IMR-90 (cell line): ENCODE measurements at regions not wholly inside any gene's neighbourhood (a gene's known extent, or its start where the extent isn't known, plus 50 kb on each side); places are given as distances from the start of the nearest gene placed in this dataset.

ENCODE experiments used
- ATAC-seq: fragments of 200-7000 bp; cut with Tn5 transposase; 2 replicates; pipeline ENCODE4 v1.9.1; 2020; ENCODE audit warnings: low read depth, mild to moderate bottlenecking, moderate library complexity
- BruUV-seq: library from RNA; stranded (reverse); fragments of 400-500 nt; replicated peaks from 2 replicates; lab custom pipeline; 2021; lab: Mats Ljungman, UMichigan
- CTCF ChIA-PET: fragments of 300-600 bp; formaldehyde crosslinking; extraction: SDS; loops from one replicate; lab custom pipeline; 2021; ENCODE audit warnings: antibody characterized with exemption; lab: Yijun Ruan, JAX
- POLR2A ChIA-PET: fragments of 300-600 bp; sonication (Branson Sonifier 250); formaldehyde crosslinking; loops from one replicate; lab custom pipeline; 2022; ENCODE audit warnings: antibody characterized with exemption; ENCODE audit not compliant: unreplicated experiment; lab: Charles Lee
- DNase-seq: peaks from one replicate; pipeline ENCODE4 v3.0.0; 2013
- H2AFZ ChIP-seq: replicated peaks from 2 replicates; pipeline ENCODE3; 2013; ENCODE audit warnings: low read length, mild to moderate bottlenecking; ENCODE audit not compliant: poor library complexity
- H2AK5ac ChIP-seq: 2 replicates; pipeline ENCODE4 v1.6.1; 2013; ENCODE audit warnings: low read depth, low read length, inconsistent platforms
- H2AK9ac ChIP-seq: replicated peaks from 2 replicates; pipeline ENCODE3; 2013; ENCODE audit warnings: mild to moderate bottlenecking, low read depth, low read length, moderate library complexity; ENCODE audit not compliant: poor library complexity
- H2BK120ac ChIP-seq: 2 replicates; pipeline ENCODE4 v1.6.1; 2013; ENCODE audit warnings: low read depth, low read length, inconsistent platforms
- H2BK15ac ChIP-seq: 3 replicates; pipeline ENCODE4 v1.6.1; 2013; ENCODE audit warnings: low read depth, low read length, inconsistent platforms
- H2BK20ac ChIP-seq: 2 replicates; pipeline ENCODE4 v1.6.1; 2013; ENCODE audit warnings: low read depth, mild to moderate bottlenecking, inconsistent platforms, low read length, moderate library complexity
- H2BK5ac ChIP-seq: 2 replicates; pipeline ENCODE4 v1.6.1; 2013; ENCODE audit warnings: mild to moderate bottlenecking, low read depth, low read length, inconsistent platforms; ENCODE audit not compliant: poor library complexity, severe bottlenecking
- H3K14ac ChIP-seq: replicated peaks from 2 replicates; pipeline ENCODE4 v1.6.1; 2013; ENCODE audit warnings: low read depth, low read length, inconsistent platforms
- H3K18ac ChIP-seq: 2 replicates; pipeline ENCODE4 v1.6.1; 2013; ENCODE audit warnings: low read depth, low read length, control low read depth
- H3K23ac ChIP-seq: 2 replicates; pipeline ENCODE4 v1.6.1; 2013; ENCODE audit warnings: low read depth, low read length, inconsistent platforms
- H3K27ac ChIP-seq: 2 replicates; pipeline ENCODE4 v1.5.1; 2013; ENCODE audit warnings: mild to moderate bottlenecking, control low read depth, low read length; ENCODE audit not compliant: insufficient read depth
- H3K27me3 ChIP-seq: 2 replicates; pipeline ENCODE4 v1.6.1; 2013; ENCODE audit warnings: low read length; ENCODE audit not compliant: control insufficient read depth, insufficient read depth
- H3K36me3 ChIP-seq: 2 replicates; pipeline ENCODE4 v1.6.1; 2013; ENCODE audit warnings: low read length, mixed read lengths; ENCODE audit not compliant: control insufficient read depth, insufficient read depth
- H3K4ac ChIP-seq: 2 replicates; pipeline ENCODE4 v1.6.1; 2013; ENCODE audit warnings: low read depth, low read length, inconsistent platforms
- H3K4me1 ChIP-seq: 2 replicates; pipeline ENCODE4 v1.6.1; 2013; ENCODE audit warnings: low read length, mixed read lengths; ENCODE audit not compliant: control insufficient read depth, insufficient read depth
- H3K4me2 ChIP-seq: 2 replicates; pipeline ENCODE4 v1.6.1; 2013; ENCODE audit warnings: low read depth, mild to moderate bottlenecking, control low read depth, low read length, moderate library complexity
- H3K4me3 ChIP-seq: 2 replicates; pipeline ENCODE4 v1.5.1; 2013; ENCODE audit warnings: low read depth, mild to moderate bottlenecking, control low read depth, low read length, moderate library complexity; ENCODE audit not compliant: insufficient read depth
- H3K56ac ChIP-seq: 2 replicates; pipeline ENCODE4 v1.6.1; 2013; ENCODE audit warnings: low read length, inconsistent platforms; ENCODE audit not compliant: insufficient read depth; ENCODE audit errors: extremely low read depth
- H3K79me1 ChIP-seq, 2 experiments: 2 replicates each; pipeline ENCODE4 v1.6.1; 2013; ENCODE audit warnings: low read length in 2 of 2, inconsistent platforms in 1 of 2, low read depth in 1 of 2
- H3K9ac ChIP-seq: 2 replicates; pipeline ENCODE4 v1.6.1; 2013; ENCODE audit warnings: low read depth, low read length, control low read depth
- H3K9me1 ChIP-seq: 2 replicates; pipeline ENCODE4 v1.6.1; 2013; ENCODE audit warnings: low read length, inconsistent platforms; ENCODE audit not compliant: insufficient read depth
- H3K9me3 ChIP-seq: 2 replicates; pipeline ENCODE4 v1.6.1; 2013; ENCODE audit warnings: low read length; ENCODE audit not compliant: control insufficient read depth, insufficient read depth
- H4K20me1 ChIP-seq: 2 replicates; pipeline ENCODE4 v1.6.1; 2013; ENCODE audit warnings: low read length, inconsistent platforms; ENCODE audit not compliant: insufficient read depth
- H4K5ac ChIP-seq: 2 replicates; pipeline ENCODE4 v1.6.1; 2013; ENCODE audit warnings: mild to moderate bottlenecking, low read depth, low read length, control low read depth
- H4K8ac ChIP-seq, 2 experiments: 2 replicates each; pipeline ENCODE4 v1.6.1; 2013; ENCODE audit warnings: low read depth in 2 of 2, low read length in 2 of 2, control low read depth in 1 of 2, inconsistent platforms in 1 of 2
- H4K91ac ChIP-seq: 2 replicates; pipeline ENCODE4 v1.6.1; 2013; ENCODE audit warnings: low read depth, low read length, inconsistent platforms; ENCODE audit not compliant: insufficient read depth
- BHLHE40 ChIP-seq: fragments of 150-350 bp; IDR thresholded peaks from 2 replicates; pipeline ENCODE4 v1.6.1; 2016; ENCODE audit warnings: mild to moderate bottlenecking, low read depth, low read length
- CEBPB ChIP-seq: IDR thresholded peaks from 2 replicates; pipeline ENCODE4 v1.6.1; 2012; ENCODE audit warnings: low read depth, low read length, improper control_type of control experiment
- CTCF ChIP-seq: conservative IDR thresholded peaks from 2 replicates; pipeline ENCODE4 v1.5.1; 2012; ENCODE audit warnings: mild to moderate bottlenecking, low read depth, low read length, improper control_type of control experiment
- ELK1 ChIP-seq: fragments of 150-350 bp; IDR thresholded peaks from 2 replicates; pipeline ENCODE4 v1.6.1; 2016; ENCODE audit warnings: low read depth, mild to moderate bottlenecking, low read length, moderate library complexity, borderline replicate concordance
- FOS ChIP-seq: fragments of 150-350 bp; IDR thresholded peaks from 2 replicates; pipeline ENCODE4 v1.6.1; 2016; ENCODE audit warnings: low read depth, low read length
- MAFK ChIP-seq: IDR thresholded peaks from 2 replicates; pipeline ENCODE4 v1.6.1; 2012; ENCODE audit warnings: low read depth, low read length, improper control_type of control experiment
- MAZ ChIP-seq: IDR thresholded peaks from 2 replicates; pipeline ENCODE4 v1.6.1; 2012; ENCODE audit warnings: low read depth, mild to moderate bottlenecking, low read length, improper control_type of control experiment, moderate library complexity, borderline replicate concordance
- MXI1 ChIP-seq: IDR thresholded peaks from 2 replicates; pipeline ENCODE4 v1.6.1; 2012; ENCODE audit warnings: low read depth, mild to moderate bottlenecking, low read length, moderate library complexity, borderline replicate concordance
- NFE2L2 ChIP-seq: fragments of 150-350 bp; IDR thresholded peaks from 2 replicates; pipeline ENCODE4 v1.6.1; 2016; ENCODE audit warnings: low read depth, mild to moderate bottlenecking, low read length
- POLR2A ChIP-seq: IDR thresholded peaks from 2 replicates; pipeline ENCODE4 v1.6.1; 2012; ENCODE audit warnings: mild to moderate bottlenecking, low read depth, low read length
- RAD21 ChIP-seq: IDR thresholded peaks from 2 replicates; pipeline ENCODE4 v1.6.1; 2012; ENCODE audit warnings: low read length, improper control_type of control experiment
- RFX5 ChIP-seq: IDR thresholded peaks from 2 replicates; pipeline ENCODE4 v1.8.0; 2012; ENCODE audit warnings: low read depth, mild to moderate bottlenecking, low read length, moderate library complexity
- SMC3 ChIP-seq: fragments of 150-350 bp; IDR thresholded peaks from 2 replicates; pipeline ENCODE4 v1.6.1; 2016; ENCODE audit warnings: low read depth, mild to moderate bottlenecking, antibody characterized with exemption, low read length, moderate library complexity
- WGBS, 2 experiments: methylation state at CpG; one replicate each; pipeline versions ENCODE4 v1.1.5 to v1.1.7; 2013; ENCODE audit warnings: missing lambda C conversion rate in 2 of 2; ENCODE audit not compliant: insufficient read length in 1 of 2; ENCODE audit errors: extremely low coverage in 2 of 2; 5-methylcytosine and 5-hydroxymethylcytosine counted together
- dilution Hi-C: fragments of 300-500 bp; cut with HindIII; formaldehyde crosslinking; loops from one replicate; pipeline ENCODE4 v1.14.3; 2018; ENCODE audit warnings: low sequenced_read_pairs; ENCODE audit not compliant: unreplicated experiment
- in situ Hi-C: fragments of 300-500 bp; cut with MboI; formaldehyde crosslinking; loops from 3 replicates; pipeline ENCODE4 v1.14.3; 2019; ENCODE audit warnings: low sequenced_read_pairs, inconsistent platforms, mixed read lengths
- intact Hi-C: fragments of 100-400 bp; cut with micrococcal nuclease; formaldehyde crosslinking; loops from 2 replicates; pipeline ENCODE4 v1.10.0; 2022

DNA sequence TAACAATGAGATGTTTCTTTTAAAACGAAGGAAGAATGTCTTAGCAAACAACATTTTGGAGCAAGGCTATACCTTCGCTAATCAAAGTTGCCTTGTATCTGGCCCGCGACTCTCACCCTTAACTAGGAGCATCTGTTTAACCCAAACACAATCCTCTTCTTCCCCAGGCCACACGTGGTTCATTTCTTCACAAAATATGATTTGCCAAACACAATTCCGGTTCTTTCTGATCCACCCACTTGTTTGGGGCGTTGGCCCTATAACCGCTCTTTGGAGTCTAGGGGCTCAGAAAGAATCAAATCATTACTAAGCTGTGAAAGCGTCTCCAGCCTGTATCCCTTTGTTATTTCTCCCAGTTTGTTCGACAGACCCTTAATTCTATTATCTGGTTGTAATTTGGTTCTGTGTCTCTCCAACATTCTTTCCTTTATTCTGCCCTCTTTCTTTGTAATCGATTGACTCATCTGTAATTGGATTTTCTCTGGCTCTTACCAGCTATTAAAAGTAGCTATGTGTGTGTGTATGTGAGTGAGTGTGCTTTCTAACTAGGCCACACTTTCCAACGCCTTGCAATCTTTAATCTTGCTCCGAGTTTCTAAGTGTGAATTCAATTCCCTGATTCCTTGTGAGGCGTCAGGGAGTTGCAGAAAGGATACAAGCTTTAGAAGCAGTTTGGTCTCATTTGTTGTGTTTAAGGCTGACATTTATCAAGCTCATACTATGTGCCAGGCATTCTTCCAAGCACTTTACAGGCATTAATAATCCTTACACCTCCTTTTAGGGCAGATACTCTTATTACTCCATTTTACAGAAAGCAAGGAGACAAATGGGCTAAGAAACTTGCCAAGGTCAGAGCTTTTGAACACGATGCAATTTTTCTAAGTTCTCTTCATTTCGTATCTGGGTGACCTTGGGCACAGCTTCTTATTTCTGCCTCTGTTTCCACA lies 138.6 kb upstream of the CPEB2 start:
- H3K14ac ChIP-seq, result no peak overlapping the region
- peaks cover 8% of the 10 kb centered on the region for H3K27me3 ChIP-seq
- H3K4me1 ChIP-seq, result no peaks in the 10 kb centered on the region
- no peak overlapping the region for H2AK5ac ChIP-seq
- H3K4me3 ChIP-seq, result no peak overlapping the region
- dilution Hi-C loops, result no loop called here
- intact Hi-C loops, result no loop called here
- H2AK9ac ChIP-seq, result no peak overlapping the region
- H4K8ac ChIP-seq, result no peak overlapping the region
- TF ChIP-seq MAFK (no peak), NFE2L2 (no peak), POLR2A (no peak), RAD21 (no peak), MXI1 (no peak), BHLHE40 (no peak), CEBPB (no peak), ELK1 (no peak), SMC3 (no peak), CTCF (no peak), MAZ (no peak), FOS (no peak), RFX5 (no peak)
- no TSS peak for BruUV-seq
- ChIA-PET CTCF (no interaction called here), POLR2A (no interaction called here)
- in situ Hi-C loops, result loop anchor here (25.0 kb wide), 1 partner anchor 599 kb away; the partner anchor contains the start of gene CC2D2A
- no peak overlapping the region for H2AFZ ChIP-seq
- H3K56ac ChIP-seq, result no peak overlapping the region
- H2BK15ac ChIP-seq, result no peak overlapping the region
- H3K9me3 ChIP-seq, result no peaks in the 10 kb centered on the region
- no peak for DNase-seq
- H3K4me2 ChIP-seq, result no peak overlapping the region
- ATAC-seq, result no peak
- WGBS, 2 experiments, result 76% methylated on average over 5 of the region's 16 CpGs; no CpG with 5 or more reads in 1 of the 2 experiments
- H2BK20ac ChIP-seq, result no peak overlapping the region
- no peak overlapping the region for H4K91ac ChIP-seq
- no peak overlapping the region for H4K5ac ChIP-seq
- H2BK120ac ChIP-seq, result no peak overlapping the region
- no peak overlapping the region for H3K18ac ChIP-seq
- no peak overlapping the region for H3K27ac ChIP-seq
- H3K4ac ChIP-seq, result no peak overlapping the region
- no peak overlapping the region for H2BK5ac ChIP-seq
- H3K23ac ChIP-seq, result no peak overlapping the region
- no peaks in the 10 kb centered on the region for H3K36me3 ChIP-seq
- no peaks in the 10 kb centered on the region for H3K79me1 ChIP-seq
- H3K9ac ChIP-seq, result no peak overlapping the region
- no peaks in the 10 kb centered on the region for H4K20me1 ChIP-seq
- H3K9me1 ChIP-seq, result no peaks in the 10 kb centered on the region
